Testis (tissue), 2 donors: ENCODE measurements at regions not wholly inside any gene's neighbourhood (a gene's known extent, or its start where the extent isn't known, plus 50 kb on each side); places are given as distances from the start of the nearest gene placed in this dataset.
"Not testable (repeated sequence)": the region's sequence is repeated elsewhere in the genome, so short reads cannot be mapped to it uniquely, and the experiment has no call there.

ENCODE experiments used
- DNase-seq: peaks from one replicate; pipeline ENCODE4 v3.0.0-alpha.2; 2019
- H3K27ac ChIP-seq, 2 donors: fragments of 200-600 bp; sonication (generic); one replicate each; pipeline ENCODE4 v1.5.1; 2019
- H3K27me3 ChIP-seq: fragments of 200-600 bp; sonication (generic); one replicate; pipeline ENCODE4 v1.5.1; 2019
- H3K36me3 ChIP-seq: fragments of 200-600 bp; sonication (generic); one replicate; pipeline ENCODE4 v1.5.1; 2017; ENCODE audit warnings: low read depth; ENCODE audit errors: missing control alignments
- H3K4me1 ChIP-seq: fragments of 200-600 bp; sonication (generic); one replicate; pipeline ENCODE4 v1.5.1; 2019
- H3K4me3 ChIP-seq, 2 donors: fragments of 200-600 bp; sonication (generic); one replicate each; pipeline ENCODE4 v1.5.1; 2017 to 2019
- H3K9me3 ChIP-seq: fragments of 200-600 bp; sonication (generic); one replicate; pipeline ENCODE4 v1.5.1; 2017
- POLR2A ChIP-seq: fragments of 450-650 bp; IDR thresholded peaks from one replicate; pipeline ENCODE4 v1.6.1; 2017; ENCODE audit warnings: antibody characterized with exemption, mild to moderate bottlenecking, moderate library complexity
- whole genome bisulfite sequencing, 2 donors: methylation state at CpG; one replicate each; pipeline ENCODE4 v1.1.5; 2018; 5-methylcytosine and 5-hydroxymethylcytosine counted together
- intact Hi-C: fragments of 100-400 bp; cut with DNase I; formaldehyde crosslinking; loops from one replicate; pipeline ENCODE4 v1.15.1; 2023; ENCODE audit warnings: low total_unique reads
- TF ChIP-seq, protein P1 (sequence below), 3 experiments: fragments of 450-650 bp in 2 of 3; fragments of 200-600 bp in 1 of 3; sonication (generic) in 1 of 3; IDR thresholded peaks; one replicate each; pipeline ENCODE4 v1.5.1; 2016 to 2019; ENCODE audit warnings: antibody characterized with exemption in 3 of 3, mild to moderate bottlenecking in 2 of 3, moderate library complexity in 1 of 3

DNA sequence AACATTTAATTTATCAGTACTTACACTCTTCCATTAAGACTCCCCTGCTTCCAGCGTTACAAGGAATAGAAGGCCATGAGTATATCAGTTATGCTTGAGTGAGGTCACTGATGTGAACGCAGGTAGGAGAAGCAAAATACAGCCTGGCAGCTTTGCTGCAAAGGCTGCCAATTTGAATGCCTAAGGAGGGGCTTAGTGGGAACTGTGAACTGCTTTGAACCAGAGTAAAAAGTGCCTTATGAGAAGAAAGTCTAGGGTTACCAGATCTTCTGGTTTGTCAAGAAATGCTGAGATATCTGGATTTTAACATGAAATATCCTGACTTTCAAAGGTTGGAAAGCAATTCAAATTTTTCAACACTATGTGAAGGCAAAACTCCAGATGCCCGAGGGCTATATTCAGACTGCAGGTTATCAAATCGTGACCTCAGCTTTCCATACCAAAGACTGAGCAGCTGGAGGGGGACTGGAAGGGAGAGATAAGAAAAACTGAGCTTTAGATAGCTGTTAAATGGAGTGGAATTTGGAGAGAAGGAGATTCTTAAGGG lies 446.3 kb upstream of the NECTIN3 start:
- Histone ChIP-seq H3K27ac (no peak overlapping the region), H3K9me3 (no peaks in the 10 kb centered on the region), H3K4me3 (no peak overlapping the region), H3K4me1 (no peaks in the 10 kb centered on the region), H3K27me3 (no peaks in the 10 kb centered on the region), H3K36me3 (no peaks in the 10 kb centered on the region)
- no peak for TF ChIP-seq POLR2A
- TF ChIP-seq, protein P1, sequence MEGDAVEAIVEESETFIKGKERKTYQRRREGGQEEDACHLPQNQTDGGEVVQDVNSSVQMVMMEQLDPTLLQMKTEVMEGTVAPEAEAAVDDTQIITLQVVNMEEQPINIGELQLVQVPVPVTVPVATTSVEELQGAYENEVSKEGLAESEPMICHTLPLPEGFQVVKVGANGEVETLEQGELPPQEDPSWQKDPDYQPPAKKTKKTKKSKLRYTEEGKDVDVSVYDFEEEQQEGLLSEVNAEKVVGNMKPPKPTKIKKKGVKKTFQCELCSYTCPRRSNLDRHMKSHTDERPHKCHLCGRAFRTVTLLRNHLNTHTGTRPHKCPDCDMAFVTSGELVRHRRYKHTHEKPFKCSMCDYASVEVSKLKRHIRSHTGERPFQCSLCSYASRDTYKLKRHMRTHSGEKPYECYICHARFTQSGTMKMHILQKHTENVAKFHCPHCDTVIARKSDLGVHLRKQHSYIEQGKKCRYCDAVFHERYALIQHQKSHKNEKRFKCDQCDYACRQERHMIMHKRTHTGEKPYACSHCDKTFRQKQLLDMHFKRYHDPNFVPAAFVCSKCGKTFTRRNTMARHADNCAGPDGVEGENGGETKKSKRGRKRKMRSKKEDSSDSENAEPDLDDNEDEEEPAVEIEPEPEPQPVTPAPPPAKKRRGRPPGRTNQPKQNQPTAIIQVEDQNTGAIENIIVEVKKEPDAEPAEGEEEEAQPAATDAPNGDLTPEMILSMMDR (IDR thresholded peaks at IDR 0.05) = no peak
- intact Hi-C loops = no loop called here
- 52 to 58% methylated on average over 4 of the region's 4 CpGs for WGBS, 2 donors
- no peak for DNase-seq

- WGBS, 2 donors = 79% methylated on average over 5 of the region's 5 CpGs
- H3K9me3 ChIP-seq, H3K4me1 ChIP-seq, H3K36me3 ChIP-seq, H3K27ac ChIP-seq, H3K4me3 ChIP-seq, DNase-seq, intact Hi-C loops, H3K27me3 ChIP-seq: not testable (repeated sequence)
Observed at GRCh38 chr3:110626652-110627111, 444.9 kb upstream of the NECTIN3 start.

DNA sequence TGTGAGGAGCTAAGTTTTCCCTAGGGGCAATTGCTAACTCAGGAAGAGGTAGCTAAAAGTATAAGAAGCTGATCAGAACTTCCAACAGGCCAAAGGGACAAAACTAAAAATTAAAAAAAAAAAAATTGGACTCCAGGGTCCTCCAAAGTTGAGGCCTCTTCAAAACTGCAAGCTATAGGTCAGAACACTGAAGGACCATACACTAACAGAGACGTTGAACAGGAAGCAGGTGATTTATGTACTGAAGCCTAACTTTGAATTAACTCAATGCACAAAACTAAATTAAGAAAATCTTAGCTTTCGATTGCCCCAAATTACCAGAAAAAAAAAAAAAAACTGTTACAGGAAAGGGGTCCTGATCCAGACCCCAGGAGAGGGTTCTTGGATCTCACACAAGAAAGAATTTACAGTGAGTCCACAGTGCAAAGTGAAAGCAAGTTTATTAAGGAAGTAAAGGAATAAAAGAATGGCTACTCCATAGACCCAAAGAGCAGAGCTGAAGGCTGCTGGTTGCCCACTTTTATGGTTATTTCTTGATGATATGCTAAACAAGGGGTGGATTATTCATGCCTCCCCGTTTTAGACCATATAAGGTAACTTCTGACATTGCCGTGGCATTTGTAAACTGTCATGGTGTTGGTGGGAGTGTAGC lies 442.8 kb upstream of the NECTIN3 start:
- Histone ChIP-seq H3K27me3 (no peaks in the 10 kb centered on the region), H3K9me3 (no peaks in the 10 kb centered on the region), H3K4me1 (no peaks in the 10 kb centered on the region), H3K27ac (no peak overlapping the region), H3K36me3 (no peaks in the 10 kb centered on the region), H3K4me3 (no peak overlapping the region)
- 80 to 81% methylated on average over 4 of the region's 4 CpGs for WGBS, 2 donors
- intact Hi-C loops = no loop called here
- TF ChIP-seq POLR2A = no peak
- TF ChIP-seq, protein P1 (IDR thresholded peaks at IDR 0.05) = no peak
- DNase-seq = no peak

DNA sequence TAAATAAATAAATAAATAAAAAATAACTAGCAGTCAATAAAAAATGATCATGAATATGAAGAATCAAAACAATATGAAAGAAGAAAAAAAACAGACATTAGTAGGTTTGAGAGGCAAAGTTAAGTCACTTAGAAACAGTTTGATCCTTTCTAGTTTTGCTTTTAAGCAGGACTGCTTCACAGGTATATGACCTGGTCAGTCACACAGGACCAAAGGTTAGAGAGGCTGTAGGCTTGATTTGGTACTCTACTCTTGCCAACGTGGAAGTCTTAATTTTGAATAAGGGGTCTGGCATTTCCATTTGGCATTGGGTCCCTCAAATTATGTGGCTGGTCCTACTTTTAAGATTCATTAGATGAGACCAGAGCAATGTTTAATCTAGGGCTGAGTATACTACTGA lies 441.7 kb upstream of the NECTIN3 start:
- H3K9me3 ChIP-seq = no peaks in the 10 kb centered on the region
- no peak for TF ChIP-seq POLR2A
- TF ChIP-seq, protein P1 (IDR thresholded peaks at IDR 0.05) = no peak
- DNase-seq = no peak
- H3K4me1 ChIP-seq = no peaks in the 10 kb centered on the region
- no peak overlapping the region for H3K27ac ChIP-seq
- H3K4me3 ChIP-seq = no peak overlapping the region
- intact Hi-C loops = no loop called here
- WGBS, 2 donors = 67 to 94% methylated on average over 1 of the region's 1 CpG
- no peaks in the 10 kb centered on the region for H3K27me3 ChIP-seq
- H3K36me3 ChIP-seq = no peaks in the 10 kb centered on the region

DNA sequence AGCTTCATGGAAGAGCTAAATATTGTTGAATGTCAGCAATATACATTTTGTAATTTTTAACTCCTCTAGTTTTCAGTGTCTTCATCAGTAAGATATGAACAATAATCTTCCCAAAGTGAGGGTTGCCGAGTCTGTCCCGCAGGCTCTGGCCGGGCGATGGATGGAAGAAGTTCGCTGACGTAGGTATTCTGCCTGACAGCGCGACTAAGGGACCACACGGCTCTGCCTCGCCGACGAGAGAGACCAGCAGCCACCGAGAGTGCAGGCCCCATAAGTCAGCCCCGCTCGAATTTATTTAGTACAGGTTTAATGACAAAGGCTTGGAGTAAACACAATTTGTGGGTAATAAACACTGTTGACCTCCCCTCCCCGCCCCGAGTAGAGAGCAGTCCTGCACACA lies 427.4 kb upstream of the NECTIN3 start:
- H3K9me3 ChIP-seq = no peaks in the 10 kb centered on the region
- 82 to 85% methylated on average over 17 of the region's 17 CpGs for WGBS, 2 donors
- no peaks in the 10 kb centered on the region for H3K4me1 ChIP-seq
- DNase-seq = no peak
- no peak overlapping the region for H3K4me3 ChIP-seq
- H3K27ac ChIP-seq = no peak overlapping the region
- TF ChIP-seq, protein P1 (IDR thresholded peaks at IDR 0.05) = no peak
- TF ChIP-seq POLR2A = no peak
- intact Hi-C loops = no loop called here
- H3K27me3 ChIP-seq = no peaks in the 10 kb centered on the region
- H3K36me3 ChIP-seq = no peaks in the 10 kb centered on the region
